Pancreas (tissue), 10 donors: ENCODE measurements at regions not wholly inside any gene's neighbourhood (a gene's known extent, or its start where the extent isn't known, plus 50 kb on each side); places are given as distances from the start of the nearest gene placed in this dataset.

Source experiments
- ATAC-seq, 4 donors: fragments of 200-7000 bp; cut with Tn5 transposase; one replicate each; pipeline versions ENCODE4 v1.8.0 to v1.9.1; 2020; ENCODE audit warnings: mild to moderate bottlenecking in 4 of 4, moderate library complexity in 4 of 4
- DNase-seq, 6 donors: peaks; one replicate each; pipeline ENCODE4 v3.0.0-alpha.2; 2020
- FAIRE-seq: peaks from 2 replicates; lab custom pipeline; 2012; peaks lifted over from hg19 to GRCh38; lab: Jason Lieb, UNC
- H3K27ac ChIP-seq, 4 donors: fragments of 200-600 bp; sonication (generic); 1 replicate in 3 of 4; 2 replicates in 1 of 4; pipeline versions ENCODE4 v1.5.0 to v1.8.0; 2020
- H3K27me3 ChIP-seq, 4 donors: fragments of 200-600 bp; one replicate each; pipeline ENCODE4 v1.8.0; 2021
- H3K36me3 ChIP-seq, 3 donors: fragments of 200-600 bp; sonication (generic) in 1 of 3; one replicate each; pipeline versions ENCODE4 v1.5.0 to v1.8.0; 2020 to 2021
- H3K4me1 ChIP-seq, 3 donors: fragments of 200-600 bp; one replicate each; pipeline ENCODE4 v1.8.0; 2021
- H3K4me3 ChIP-seq, 4 donors: fragments of 200-600 bp; sonication (generic) in 2 of 4; one replicate each; pipeline versions ENCODE4 v1.5.0 to v1.8.0; 2020 to 2021
- H3K9me3 ChIP-seq, 4 donors: fragments of 200-600 bp; one replicate each; pipeline ENCODE4 v1.8.0; 2021
- CTCF ChIP-seq, 4 donors: fragments of 200-600 bp; sonication (generic) in 3 of 4; IDR thresholded peaks; one replicate each; pipeline versions ENCODE4 v1.5.0 to v1.8.0; 2021; ENCODE audit warnings: antibody characterized with exemption in 4 of 4
- WGBS, 2 donors: extraction: QIAGEN DNeasy Blood & Tissue Kit; methylation state at CpG; one replicate each; pipeline ENCODE4 v1.1.7; 2013; 5-methylcytosine and 5-hydroxymethylcytosine counted together
- intact Hi-C, 3 donors: fragments of 100-400 bp; cut with DNase I; formaldehyde crosslinking; loops; one replicate each; pipeline versions ENCODE4 v1.11.1 to v1.14.2; 2022
- donor health status: healthy with polysubstance abuse.
- donor health status: DM: no; HTN: no; CAD: no; lungs with moderate emphysema.
- donor health status: DM: no; HTN: no; CAD: no.
- donor health status: control.
- donor health status: control.
- donor health status: Bipolar disorder and iron deficiency.
- donor health status: DM: yes; HTN: yes; CAD: no.
- donor health status: DM: no; HTN: no; CAD: no.
- donor health status: DM: no; HTN: no; CAD: no.
- donor health status: DM: yes; HTN: yes; CAD: no.

- DNase-seq = no peak
- TF ChIP-seq CTCF (IDR thresholded peaks at IDR 0.05) = no peak
- intact Hi-C loops = no loop called here
- no peak overlapping the region for H3K27ac ChIP-seq
- no peak overlapping the region for H3K4me3 ChIP-seq
- FAIRE-seq = no peak
- no peaks in the 10 kb centered on the region for H3K27me3 ChIP-seq
- no peaks in the 10 kb centered on the region for H3K9me3 ChIP-seq
- H3K36me3 ChIP-seq = no peaks in the 10 kb centered on the region
- 95 to 98% methylated on average over 21 of the region's 21 CpGs for WGBS, 2 donors
- H3K4me1 ChIP-seq = no peaks in the 10 kb centered on the region
- ATAC-seq = no peak
Measured at GRCh38 chr2:183607995-183608394, 483.8 kb downstream of the NUP35 start.

- no peaks in the 10 kb centered on the region for H3K36me3 ChIP-seq
- H3K9me3 ChIP-seq = no peaks in the 10 kb centered on the region
- TF ChIP-seq CTCF (IDR thresholded peaks at IDR 0.05) = no peak
- 91 to 95% methylated on average over 1 of the region's 1 CpG for WGBS, 2 donors
- intact Hi-C loops = no loop called here
- FAIRE-seq (no peak), ATAC-seq (no peak), DNase-seq (no peak)
- H3K4me1 ChIP-seq = no peaks in the 10 kb centered on the region
- H3K27me3 ChIP-seq = no peaks in the 10 kb centered on the region
- no peak overlapping the region for H3K4me3 ChIP-seq
- no peak overlapping the region for H3K27ac ChIP-seq
Measured at GRCh38 chr2:183608747-183609146, 484.5 kb downstream of the NUP35 start.

DNA sequence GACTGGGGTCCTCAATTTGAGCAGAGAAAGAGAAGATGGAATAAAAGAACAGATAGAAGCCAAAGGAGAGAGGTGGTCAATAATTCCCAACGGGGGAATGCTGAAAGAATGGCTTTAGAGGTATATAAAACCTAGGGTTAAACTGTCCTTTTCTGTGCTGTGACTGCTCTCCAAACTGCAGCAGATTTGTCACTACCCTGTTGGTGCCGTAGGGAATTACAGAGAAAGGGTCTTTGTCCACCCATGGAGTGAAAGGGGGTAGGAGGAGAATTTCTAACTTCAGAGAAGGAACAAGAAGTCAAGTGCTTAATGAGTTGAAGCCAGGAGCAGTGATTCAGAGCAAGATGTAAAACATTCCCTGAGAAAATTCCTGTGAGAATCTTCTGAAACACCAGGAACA, 486.5 kb downstream of the NUP35 start:
- H3K4me3 ChIP-seq = no peak overlapping the region
- no peak for DNase-seq
- TF ChIP-seq CTCF (IDR thresholded peaks at IDR 0.05) = no peak
- intact Hi-C loops = no loop called here
- ATAC-seq = no peak
- H3K27ac ChIP-seq = no peak overlapping the region
- no peaks in the 10 kb centered on the region for H3K27me3 ChIP-seq
- no peaks in the 10 kb centered on the region for H3K4me1 ChIP-seq
- WGBS, 2 donors = 49 to 67% methylated on average over 2 of the region's 2 CpGs
- H3K9me3 ChIP-seq = no peaks in the 10 kb centered on the region
- no peaks in the 10 kb centered on the region for H3K36me3 ChIP-seq
- no peak for FAIRE-seq

GRCh38 chr2:183614799-183615435, 490.7 kb downstream of the NUP35 start:
- H3K27me3 ChIP-seq = no peaks in the 10 kb centered on the region
- FAIRE-seq (no peak), ATAC-seq (peak; percentile 24 to 58 (median 40)), DNase-seq (no peak)
- no peak overlapping the region for H3K4me3 ChIP-seq
- intact Hi-C loops = no loop called here
- H3K9me3 ChIP-seq = no peaks in the 10 kb centered on the region
- H3K36me3 ChIP-seq = no peaks in the 10 kb centered on the region
- TF ChIP-seq CTCF (IDR thresholded peaks at IDR 0.05) = no peak
- H3K4me1 ChIP-seq = no peaks in the 10 kb centered on the region
- 29 to 35% methylated on average over 5 of the region's 5 CpGs for WGBS, 2 donors
- H3K27ac ChIP-seq = no peak overlapping the region

DNA sequence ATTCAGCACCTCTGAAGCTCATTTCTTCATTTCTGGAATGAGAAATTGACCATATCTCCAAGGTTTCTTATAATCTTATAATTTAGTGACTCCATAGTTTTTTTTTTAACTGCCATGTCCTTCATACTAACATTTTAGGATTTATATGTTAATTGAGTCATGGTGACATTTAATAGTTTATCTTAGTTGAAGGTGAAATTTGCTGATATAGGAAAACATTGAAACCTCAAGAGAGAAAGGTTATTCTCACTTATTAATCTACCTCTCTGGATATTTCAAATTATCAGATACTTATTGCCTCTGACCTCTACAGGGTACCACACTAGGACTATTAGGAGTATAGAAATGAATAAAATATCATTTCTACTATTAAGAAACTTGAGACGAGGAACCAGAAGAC, 499.0 kb downstream of the NUP35 start:
- Histone ChIP-seq H3K4me3 (no peak overlapping the region), H3K27ac (no peak overlapping the region), H3K36me3 (no peaks in the 10 kb centered on the region), H3K9me3 (no peaks in the 10 kb centered on the region), H3K4me1 (no peaks in the 10 kb centered on the region), H3K27me3 (no peaks in the 10 kb centered on the region)
- no peak for FAIRE-seq
- WGBS, 2 donors = 80 to 81% methylated on average over 1 of the region's 1 CpG
- no peak for DNase-seq
- no peak for ATAC-seq
- TF ChIP-seq CTCF (IDR thresholded peaks at IDR 0.05) = no peak
- intact Hi-C loops = no loop called here
